ENCODE measurements at regions not wholly inside any gene's neighbourhood (a gene's known extent, or its start where the extent isn't known, plus 50 kb on each side); places are given as distances from the start of the nearest gene placed in this dataset.
"Not testable (repeated sequence)": the region's sequence is repeated elsewhere in the genome, so short reads cannot be mapped to it uniquely, and the experiment has no call there.

DNA sequence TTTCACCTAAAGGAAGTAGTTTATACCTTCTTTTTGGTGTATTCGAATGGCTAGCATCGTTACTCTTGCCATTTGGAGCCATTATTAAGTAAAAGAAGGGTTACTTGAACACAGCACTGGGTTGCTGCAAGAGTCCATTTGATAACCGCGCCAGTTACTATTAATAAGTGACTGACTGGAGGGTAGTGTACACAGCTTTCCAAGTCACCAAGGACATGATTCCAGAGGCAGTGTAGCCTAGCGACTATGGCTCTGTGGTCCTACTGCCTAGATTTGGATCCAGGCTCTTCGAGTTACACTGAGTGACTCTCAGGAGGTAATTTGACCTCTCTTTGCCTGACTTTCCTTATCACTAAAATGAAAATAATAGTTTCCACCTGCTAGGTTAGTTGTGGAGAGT, 206.8 kb downstream of the MEIS1 start:
- TF ChIP-seq, protein P1, sequence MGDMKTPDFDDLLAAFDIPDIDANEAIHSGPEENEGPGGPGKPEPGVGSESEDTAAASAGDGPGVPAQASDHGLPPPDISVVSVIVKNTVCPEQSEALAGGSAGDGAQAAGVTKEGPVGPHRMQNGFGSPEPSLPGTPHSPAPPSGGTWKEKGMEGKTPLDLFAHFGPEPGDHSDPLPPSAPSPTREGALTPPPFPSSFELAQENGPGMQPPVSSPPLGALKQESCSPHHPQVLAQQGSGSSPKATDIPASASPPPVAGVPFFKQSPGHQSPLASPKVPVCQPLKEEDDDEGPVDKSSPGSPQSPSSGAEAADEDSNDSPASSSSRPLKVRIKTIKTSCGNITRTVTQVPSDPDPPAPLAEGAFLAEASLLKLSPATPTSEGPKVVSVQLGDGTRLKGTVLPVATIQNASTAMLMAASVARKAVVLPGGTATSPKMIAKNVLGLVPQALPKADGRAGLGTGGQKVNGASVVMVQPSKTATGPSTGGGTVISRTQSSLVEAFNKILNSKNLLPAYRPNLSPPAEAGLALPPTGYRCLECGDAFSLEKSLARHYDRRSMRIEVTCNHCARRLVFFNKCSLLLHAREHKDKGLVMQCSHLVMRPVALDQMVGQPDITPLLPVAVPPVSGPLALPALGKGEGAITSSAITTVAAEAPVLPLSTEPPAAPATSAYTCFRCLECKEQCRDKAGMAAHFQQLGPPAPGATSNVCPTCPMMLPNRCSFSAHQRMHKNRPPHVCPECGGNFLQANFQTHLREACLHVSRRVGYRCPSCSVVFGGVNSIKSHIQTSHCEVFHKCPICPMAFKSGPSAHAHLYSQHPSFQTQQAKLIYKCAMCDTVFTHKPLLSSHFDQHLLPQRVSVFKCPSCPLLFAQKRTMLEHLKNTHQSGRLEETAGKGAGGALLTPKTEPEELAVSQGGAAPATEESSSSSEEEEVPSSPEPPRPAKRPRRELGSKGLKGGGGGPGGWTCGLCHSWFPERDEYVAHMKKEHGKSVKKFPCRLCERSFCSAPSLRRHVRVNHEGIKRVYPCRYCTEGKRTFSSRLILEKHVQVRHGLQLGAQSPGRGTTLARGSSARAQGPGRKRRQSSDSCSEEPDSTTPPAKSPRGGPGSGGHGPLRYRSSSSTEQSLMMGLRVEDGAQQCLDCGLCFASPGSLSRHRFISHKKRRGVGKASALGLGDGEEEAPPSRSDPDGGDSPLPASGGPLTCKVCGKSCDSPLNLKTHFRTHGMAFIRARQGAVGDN (IDR thresholded peaks at IDR 0.05): no peak
- TF ChIP-seq, protein P2, sequence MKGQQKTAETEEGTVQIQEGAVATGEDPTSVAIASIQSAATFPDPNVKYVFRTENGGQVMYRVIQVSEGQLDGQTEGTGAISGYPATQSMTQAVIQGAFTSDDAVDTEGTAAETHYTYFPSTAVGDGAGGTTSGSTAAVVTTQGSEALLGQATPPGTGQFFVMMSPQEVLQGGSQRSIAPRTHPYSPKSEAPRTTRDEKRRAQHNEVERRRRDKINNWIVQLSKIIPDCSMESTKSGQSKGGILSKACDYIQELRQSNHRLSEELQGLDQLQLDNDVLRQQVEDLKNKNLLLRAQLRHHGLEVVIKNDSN (IDR thresholded peaks at IDR 0.05; ENCODE audit: borderline replicate concordance, extremely low read length, insufficient read depth, low read depth, low read length): no peak
- TF ChIP-seq MTA3 (IDR thresholded peaks at IDR 0.05; ENCODE audit: borderline replicate concordance, low read length) (no peak), TAF1 (IDR thresholded peaks at IDR 0.05; ENCODE audit: borderline replicate concordance, low read depth, low read length) (no peak), NR2C2 (IDR thresholded peaks at IDR 0.05; ENCODE audit: borderline replicate concordance, control insufficient read depth, insufficient read length, low read depth) (no peak), PAX5 (IDR thresholded peaks at IDR 0.05; ENCODE audit: borderline replicate concordance, low read depth, low read length) (no peak), NFXL1 (IDR thresholded peaks at IDR 0.05; ENCODE audit: borderline replicate concordance) (no peak), ZNF384 (IDR thresholded peaks at IDR 0.05; ENCODE audit: borderline replicate concordance, low read depth, low read length) (no peak), RCOR1 (conservative IDR thresholded peaks at IDR 0.05; ENCODE audit: low read depth, low read length) (no peak), CBFB (IDR thresholded peaks at IDR 0.05; ENCODE audit: low read depth) (no peak), NR2C1 (IDR thresholded peaks at IDR 0.05) (no peak), MTA2 (IDR thresholded peaks at IDR 0.05; ENCODE audit: low read depth) (no peak), ZNF217 (IDR thresholded peaks at IDR 0.05) (no peak), NRF1 (conservative IDR thresholded peaks at IDR 0.05; ENCODE audit: low read depth, low read length) (no peak), BRCA1 (IDR thresholded peaks at IDR 0.05; ENCODE audit: low read depth, low read length) (no peak)
- no peaks in the 10 kb centered on the region for H3K36me3 ChIP-seq (ENCODE audit: control insufficient read depth in 2 of 2, insufficient read depth in 2 of 2, low read length in 1 of 2)
- FAIRE-seq (no peak), DNase-seq (ENCODE audit: low read depth, low spot score) (no peak), ATAC-seq (no peak)
- H3K4me1 ChIP-seq (ENCODE audit: control insufficient read depth, insufficient read depth, low read length): no peaks in the 10 kb centered on the region
- no peak overlapping the region for H2AFZ ChIP-seq (ENCODE audit: control insufficient read depth, low read depth, low read length)
- no peaks in the 10 kb centered on the region for H4K20me1 ChIP-seq (ENCODE audit: control insufficient read depth, insufficient read depth)
- no TSS peak for BruUV-seq (replicated peaks)
- no peaks in the 10 kb centered on the region for H3K79me2 ChIP-seq (ENCODE audit: control insufficient read depth, insufficient read depth, low read length)
- H3K4me3 ChIP-seq: no peak overlapping the region
- no peaks in the 10 kb centered on the region for H3K9me3 ChIP-seq (replicated peaks; ENCODE audit: control insufficient read depth, insufficient read depth, low read length)
- ChIA-PET POLR2A (no interaction called here), CTCF (no interaction called here), SMC1A (ENCODE audit: uncharacterized antibody, unreplicated experiment) (no interaction called here), RAD21 (ENCODE audit: unreplicated experiment) (no interaction called here)
- no peak overlapping the region for H3K4me2 ChIP-seq (ENCODE audit: control insufficient read depth, insufficient read depth)
- H3K27me3 ChIP-seq (replicated peaks in 1 of 2; ENCODE audit: control insufficient read depth in 2 of 2, insufficient read depth in 2 of 2, low read length in 1 of 2): no peaks in the 10 kb centered on the region
- in situ Hi-C loops (cut with MboI) (no loop called here), intact Hi-C loops (cut with micrococcal nuclease; ENCODE audit: unreplicated experiment) (no loop called here)
- no peak overlapping the region for H3K27ac ChIP-seq (ENCODE audit: control insufficient read depth, insufficient read depth)
- 43% methylated on average over 6 of the region's 6 CpGs for WGBS (ENCODE audit: insufficient coverage, insufficient replicate concordance, low lambda C conversion rate, missing lambda C conversion rate)
- H3K9ac ChIP-seq (ENCODE audit: control insufficient read depth, insufficient read depth, low read length): no peak overlapping the region

DNA sequence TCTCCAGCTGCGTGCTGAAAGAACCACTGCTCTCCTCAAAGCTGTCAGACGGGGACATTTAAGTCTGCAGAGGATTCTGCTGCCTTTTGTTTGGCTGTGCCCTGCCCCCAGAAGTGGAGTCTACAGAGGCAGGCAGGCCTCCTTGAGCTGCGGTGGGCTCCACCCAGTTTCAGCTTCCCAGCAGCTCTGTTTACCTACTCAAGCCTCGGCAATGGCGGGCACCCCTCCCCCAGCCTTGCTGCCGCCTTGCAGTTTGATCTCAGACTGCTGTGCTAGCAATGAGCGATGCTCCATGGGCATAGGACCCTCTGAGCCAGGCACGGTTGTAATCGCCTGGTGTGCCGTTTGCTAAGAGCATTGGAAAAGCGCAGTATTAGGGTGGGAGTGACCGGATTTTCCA, 213.2 kb downstream of the MEIS1 start:
- CTCF ChIA-PET; H3K27me3 ChIP-seq (replicated peaks in 1 of 2; ENCODE audit: control insufficient read depth in 2 of 2, insufficient read depth in 2 of 2, low read length in 1 of 2); H4K20me1 ChIP-seq (ENCODE audit: control insufficient read depth, insufficient read depth); H3K79me2 ChIP-seq (ENCODE audit: control insufficient read depth, insufficient read depth, low read length); H3K4me2 ChIP-seq (ENCODE audit: control insufficient read depth, insufficient read depth); H3K9ac ChIP-seq (ENCODE audit: control insufficient read depth, insufficient read depth, low read length); H3K4me3 ChIP-seq; H2AFZ ChIP-seq (ENCODE audit: control insufficient read depth, low read depth, low read length); H3K9me3 ChIP-seq (replicated peaks; ENCODE audit: control insufficient read depth, insufficient read depth, low read length); in situ Hi-C loops (cut with MboI); FAIRE-seq; intact Hi-C loops (cut with micrococcal nuclease; ENCODE audit: unreplicated experiment); BruUV-seq (replicated peaks); ATAC-seq; H3K4me1 ChIP-seq (ENCODE audit: control insufficient read depth, insufficient read depth, low read length); DNase-seq (ENCODE audit: low read depth, low spot score); POLR2A ChIA-PET; RAD21 ChIA-PET (ENCODE audit: unreplicated experiment); H3K27ac ChIP-seq (ENCODE audit: control insufficient read depth, insufficient read depth); SMC1A ChIA-PET (ENCODE audit: uncharacterized antibody, unreplicated experiment); H3K36me3 ChIP-seq (ENCODE audit: control insufficient read depth in 2 of 2, insufficient read depth in 2 of 2, low read length in 1 of 2): not testable (repeated sequence)
- 51% methylated on average over 12 of the region's 12 CpGs for WGBS (ENCODE audit: insufficient coverage, insufficient replicate concordance, low lambda C conversion rate, missing lambda C conversion rate)

Measured in GM12878 (cell line).